Left lung (tissue), 4 donors: ENCODE measurements at regions not wholly inside any gene's neighbourhood (a gene's known extent, or its start where the extent isn't known, plus 50 kb on each side); places are given as distances from the start of the nearest gene placed in this dataset.

Experiments
- ATAC-seq: fragments of 200-7000 bp; cut with Tn5 transposase; one replicate; pipeline ENCODE4 v1.9.1; 2020; ENCODE audit warnings: moderate library complexity
- DNase-seq, 4 donors: peaks; one replicate each; pipeline ENCODE4 v3.0.0-alpha.2; 2013 to 2020
- H3K27ac ChIP-seq, 2 donors: fragments of 200-600 bp; sonication (generic) in 1 of 2; one replicate each; pipeline versions ENCODE4 v1.5.0 to v1.8.0; 2020 to 2021
- H3K27me3 ChIP-seq, 2 donors: fragments of 200-600 bp; sonication (generic) in 1 of 2; one replicate each; pipeline versions ENCODE4 v1.5.0 to v1.8.0; 2020 to 2021
- H3K36me3 ChIP-seq, 2 donors: fragments of 200-600 bp; sonication (generic) in 1 of 2; one replicate each; pipeline versions ENCODE4 v1.5.0 to v1.8.0; 2020 to 2021
- H3K4me1 ChIP-seq, 2 donors: fragments of 200-600 bp; one replicate each; pipeline ENCODE4 v1.8.0; 2021
- H3K4me3 ChIP-seq, 2 donors: fragments of 200-600 bp; sonication (generic) in 1 of 2; one replicate each; pipeline versions ENCODE4 v1.5.0 to v1.8.0; 2020 to 2021; ENCODE audit warnings: mild to moderate bottlenecking in 1 of 2
- H3K9me3 ChIP-seq, 2 donors: fragments of 200-600 bp; sonication (generic) in 1 of 2; one replicate each; pipeline versions ENCODE4 v1.5.0 to v1.8.0; 2020 to 2021
- CTCF ChIP-seq, 2 donors: fragments of 200-600 bp; sonication (generic) in 1 of 2; IDR thresholded peaks; one replicate each; pipeline versions ENCODE4 v1.5.0 to v1.8.0; 2021; ENCODE audit warnings: antibody characterized with exemption in 2 of 2
- intact Hi-C, 2 donors: fragments of 100-400 bp; cut with DNase I; formaldehyde crosslinking; loops; one replicate each; pipeline versions ENCODE4 v1.11.2 to v1.14.2; 2022
- donor health status: DM: no; HTN: yes; CAD: no.
- donor health status: DM: no; HTN: no; CAD: no.

GRCh38 chr2:206212673-206213513 lies 53.2 kb downstream of the EEF1B2 start:
- no peaks in the 10 kb centered on the region for H3K36me3 ChIP-seq
- peaks cover 10 to 41% of the 10 kb centered on the region in 2 donors for H3K27me3 ChIP-seq
- H3K4me3 ChIP-seq = no peak overlapping the region
- H3K4me1 ChIP-seq = no peaks in the 10 kb centered on the region
- peak in 1 of 4 donors; percentile 6 for DNase-seq
- TF ChIP-seq CTCF (IDR thresholded peaks at IDR 0.05) = no peak
- no peaks in the 10 kb centered on the region for H3K9me3 ChIP-seq
- H3K27ac ChIP-seq = no peak overlapping the region
- peak; percentile 14 for ATAC-seq
- intact Hi-C loops = no loop called here

GRCh38 chr2:206213514-206213845 lies 53.8 kb downstream of the EEF1B2 start:
- intact Hi-C loops = no loop called here
- H3K27me3 ChIP-seq = peaks cover 10 to 46% of the 10 kb centered on the region in 2 donors
- H3K27ac ChIP-seq = no peak overlapping the region
- TF ChIP-seq CTCF (IDR thresholded peaks at IDR 0.05) = no peak
- H3K4me3 ChIP-seq = no peak overlapping the region
- no peaks in the 10 kb centered on the region for H3K36me3 ChIP-seq
- H3K9me3 ChIP-seq = no peaks in the 10 kb centered on the region
- no peak for DNase-seq
- no peak for ATAC-seq
- no peaks in the 10 kb centered on the region for H3K4me1 ChIP-seq

- DNase-seq (no peak), ATAC-seq (no peak)
- Histone ChIP-seq H3K36me3 (no peaks in the 10 kb centered on the region), H3K27me3 (peaks cover 10 to 46% of the 10 kb centered on the region in 2 donors), H3K4me1 (no peaks in the 10 kb centered on the region), H3K27ac (no peak overlapping the region), H3K9me3 (peaks cover 0 to 4% of the 10 kb centered on the region in 2 donors), H3K4me3 (no peak overlapping the region)
- intact Hi-C loops = no loop called here
- no peak for TF ChIP-seq CTCF (IDR thresholded peaks at IDR 0.05)
Observed at GRCh38 chr2:206217166-206217565, 57.3 kb upstream of the ZDBF2 start.

- intact Hi-C loops = no loop called here
- Histone ChIP-seq H3K36me3 (no peaks in the 10 kb centered on the region), H3K4me3 (no peak overlapping the region), H3K9me3 (peaks cover 0 to 4% of the 10 kb centered on the region in 2 donors), H3K27me3 (peaks cover 10 to 41% of the 10 kb centered on the region in 2 donors), H3K27ac (no peak overlapping the region), H3K4me1 (no peaks in the 10 kb centered on the region)
- TF ChIP-seq CTCF (IDR thresholded peaks at IDR 0.05) = no peak
- ATAC-seq (no peak), DNase-seq (no peak)
Observed at GRCh38 chr2:206217743-206218142, 56.7 kb upstream of the ZDBF2 start.

GRCh38 chr2:206218156-206218555 lies 56.3 kb upstream of the ZDBF2 start:
- H3K27me3 ChIP-seq = peaks cover 10 to 41% of the 10 kb centered on the region in 2 donors
- intact Hi-C loops = no loop called here
- H3K27ac ChIP-seq = no peak overlapping the region
- TF ChIP-seq CTCF (IDR thresholded peaks at IDR 0.05) = no peak
- ATAC-seq (no peak), DNase-seq (no peak)
- H3K36me3 ChIP-seq = no peaks in the 10 kb centered on the region
- H3K4me1 ChIP-seq = no peaks in the 10 kb centered on the region
- peaks cover 0 to 4% of the 10 kb centered on the region in 2 donors for H3K9me3 ChIP-seq
- no peak overlapping the region for H3K4me3 ChIP-seq
